ENCODE measurements at regions not wholly inside any gene's neighbourhood (a gene's known extent, or its start where the extent isn't known, plus 50 kb on each side); places are given as distances from the start of the nearest gene placed in this dataset.
"Not testable (repeated sequence)": the region's sequence is repeated elsewhere in the genome, so short reads cannot be mapped to it uniquely, and the experiment has no call there.

DNA sequence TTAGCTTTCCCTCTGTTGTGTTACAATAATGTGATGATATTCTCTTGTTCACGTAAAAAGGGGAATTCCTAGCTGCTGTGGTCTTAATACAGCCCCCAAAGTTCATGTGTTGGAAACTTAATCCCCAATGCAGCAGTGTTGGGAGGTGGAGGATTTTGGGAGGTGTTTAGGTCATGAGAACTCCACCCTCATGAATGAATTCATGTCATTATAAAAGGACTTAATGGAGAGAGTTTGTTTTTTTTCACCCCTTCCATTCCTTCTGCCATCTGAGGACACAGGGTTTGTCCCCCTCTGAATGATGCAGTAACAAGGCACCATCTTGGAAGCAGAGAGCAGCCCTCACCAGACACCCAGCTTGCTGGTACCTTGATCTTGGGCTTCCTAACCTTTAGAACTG lies 253.4 kb upstream of the DDHD1 start:
- no peaks in the 10 kb centered on the region for H3K9me3 Mint-ChIP-seq
- no peak overlapping the region for H3K4me3 Mint-ChIP-seq
- DNase-seq = no peak
- TF ChIP-seq, protein P1, sequence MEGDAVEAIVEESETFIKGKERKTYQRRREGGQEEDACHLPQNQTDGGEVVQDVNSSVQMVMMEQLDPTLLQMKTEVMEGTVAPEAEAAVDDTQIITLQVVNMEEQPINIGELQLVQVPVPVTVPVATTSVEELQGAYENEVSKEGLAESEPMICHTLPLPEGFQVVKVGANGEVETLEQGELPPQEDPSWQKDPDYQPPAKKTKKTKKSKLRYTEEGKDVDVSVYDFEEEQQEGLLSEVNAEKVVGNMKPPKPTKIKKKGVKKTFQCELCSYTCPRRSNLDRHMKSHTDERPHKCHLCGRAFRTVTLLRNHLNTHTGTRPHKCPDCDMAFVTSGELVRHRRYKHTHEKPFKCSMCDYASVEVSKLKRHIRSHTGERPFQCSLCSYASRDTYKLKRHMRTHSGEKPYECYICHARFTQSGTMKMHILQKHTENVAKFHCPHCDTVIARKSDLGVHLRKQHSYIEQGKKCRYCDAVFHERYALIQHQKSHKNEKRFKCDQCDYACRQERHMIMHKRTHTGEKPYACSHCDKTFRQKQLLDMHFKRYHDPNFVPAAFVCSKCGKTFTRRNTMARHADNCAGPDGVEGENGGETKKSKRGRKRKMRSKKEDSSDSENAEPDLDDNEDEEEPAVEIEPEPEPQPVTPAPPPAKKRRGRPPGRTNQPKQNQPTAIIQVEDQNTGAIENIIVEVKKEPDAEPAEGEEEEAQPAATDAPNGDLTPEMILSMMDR (IDR thresholded peaks at IDR 0.05) = no peak
- H3K27ac Mint-ChIP-seq = no peak overlapping the region
- no peaks in the 10 kb centered on the region for H3K36me3 Mint-ChIP-seq (ENCODE audit: low read depth)
- H3K27me3 Mint-ChIP-seq (ENCODE audit: low read depth, poor library complexity) = no peaks in the 10 kb centered on the region
- H3K4me1 Mint-ChIP-seq = peaks cover 12% of the 10 kb centered on the region

DNA sequence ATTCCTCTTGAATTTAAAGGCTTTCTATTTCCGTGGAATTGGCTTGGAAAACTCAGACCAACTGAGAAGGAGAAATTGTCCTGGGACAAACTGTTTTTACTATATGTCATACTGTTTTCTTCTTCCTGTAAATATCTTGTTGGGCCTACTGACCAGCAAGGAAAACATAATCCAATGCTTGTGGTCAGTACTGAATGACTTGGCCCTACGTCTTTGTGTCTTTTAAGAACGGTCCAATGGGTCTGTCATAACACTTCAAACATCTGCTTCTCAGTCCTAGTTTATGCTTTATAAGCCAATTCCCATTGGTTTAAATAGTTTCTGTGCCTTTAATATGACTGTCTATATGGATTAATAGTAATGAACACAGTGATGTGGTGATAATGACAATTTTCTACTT lies 248.5 kb upstream of the DDHD1 start:
- peaks cover 3% of the 10 kb centered on the region for H3K9me3 Mint-ChIP-seq
- no peaks in the 10 kb centered on the region for H3K4me1 Mint-ChIP-seq
- H3K27ac Mint-ChIP-seq = no peak overlapping the region
- no peaks in the 10 kb centered on the region for H3K36me3 Mint-ChIP-seq (ENCODE audit: low read depth)
- no peak for DNase-seq
- no peak overlapping the region for H3K4me3 Mint-ChIP-seq
- H3K27me3 Mint-ChIP-seq (ENCODE audit: low read depth, poor library complexity) = peaks cover 3% of the 10 kb centered on the region
- TF ChIP-seq, protein P1 (IDR thresholded peaks at IDR 0.05) = no peak

DNA sequence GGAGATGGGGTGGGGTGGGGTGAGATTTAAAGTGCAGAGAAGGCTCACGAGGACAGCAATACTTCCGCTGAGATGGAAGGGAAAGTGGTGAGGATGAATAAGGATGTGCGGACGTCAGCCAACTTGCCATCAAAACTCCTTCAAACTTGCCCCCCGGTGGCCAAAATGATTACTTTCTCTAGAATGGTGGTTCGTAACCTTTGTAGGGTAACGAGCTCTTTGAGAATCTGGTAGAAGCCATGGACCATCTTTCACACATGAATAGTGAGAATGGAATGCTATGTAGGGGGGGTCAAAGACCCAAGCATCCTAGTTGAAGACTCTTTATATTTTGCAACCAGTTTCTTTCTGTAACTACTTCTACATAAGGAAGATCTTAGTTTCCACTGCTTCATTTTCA lies 245.9 kb upstream of the DDHD1 start:
- H3K36me3 Mint-ChIP-seq (ENCODE audit: low read depth) = peaks cover 15% of the 10 kb centered on the region
- TF ChIP-seq, protein P1 (IDR thresholded peaks at IDR 0.05) = peak; percentile 9
- H3K27ac Mint-ChIP-seq = no peak overlapping the region
- peak; percentile 10 for DNase-seq
- peaks cover 28% of the 10 kb centered on the region for H3K9me3 Mint-ChIP-seq
- H3K27me3 Mint-ChIP-seq (ENCODE audit: low read depth, poor library complexity) = peaks cover 5% of the 10 kb centered on the region
- no peaks in the 10 kb centered on the region for H3K4me1 Mint-ChIP-seq
- no peak overlapping the region for H3K4me3 Mint-ChIP-seq

DNA sequence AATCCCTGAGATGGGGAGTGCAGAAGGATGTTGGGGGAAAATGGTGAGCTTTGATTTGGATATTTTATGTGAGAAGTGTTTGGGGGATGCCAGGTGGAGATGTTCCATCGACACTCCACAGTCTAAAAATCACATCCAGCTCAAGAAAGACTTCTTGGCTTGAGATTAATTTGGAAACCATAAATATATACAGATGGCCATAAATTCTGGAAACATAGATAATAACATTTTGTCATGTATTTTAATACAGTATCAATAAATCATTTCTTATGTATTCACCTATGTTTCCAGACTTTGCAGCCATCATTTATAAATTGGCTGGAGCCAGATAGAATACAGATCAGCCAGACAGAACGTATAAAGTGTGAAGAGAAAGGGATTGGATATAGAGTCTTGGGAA lies 245.5 kb upstream of the DDHD1 start:
- no peaks in the 10 kb centered on the region for H3K4me1 Mint-ChIP-seq
- peaks cover 17% of the 10 kb centered on the region for H3K36me3 Mint-ChIP-seq (ENCODE audit: low read depth)
- peaks cover 5% of the 10 kb centered on the region for H3K27me3 Mint-ChIP-seq (ENCODE audit: low read depth, poor library complexity)
- peaks cover 31% of the 10 kb centered on the region for H3K9me3 Mint-ChIP-seq
- H3K4me3 Mint-ChIP-seq = no peak overlapping the region
- DNase-seq = no peak
- no peak overlapping the region for H3K27ac Mint-ChIP-seq
- TF ChIP-seq, protein P1 (IDR thresholded peaks at IDR 0.05) = no peak

DNA sequence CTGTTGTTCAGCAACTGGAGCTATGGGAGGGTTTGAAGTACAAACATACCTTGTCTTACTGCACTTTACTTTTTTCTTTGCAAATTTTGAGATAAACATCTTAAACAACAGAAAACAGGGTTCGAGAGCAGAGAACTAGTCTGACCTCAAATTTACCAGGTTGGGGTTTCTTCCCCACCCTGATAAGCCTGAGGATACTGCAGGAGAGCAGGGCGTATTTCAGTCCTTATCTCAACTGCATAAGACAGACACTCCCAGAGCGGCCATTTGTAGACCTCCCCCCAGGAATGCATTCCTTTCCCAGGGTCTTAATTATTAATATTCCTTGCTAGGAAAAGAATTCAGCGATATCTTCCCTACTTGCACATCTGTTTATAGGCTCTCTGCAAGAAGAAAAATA lies 242.1 kb upstream of the DDHD1 start:
- not testable (repeated sequence) for H3K4me3 Mint-ChIP-seq; H3K4me1 Mint-ChIP-seq; H3K27ac Mint-ChIP-seq; H3K27me3 Mint-ChIP-seq (ENCODE audit: low read depth, poor library complexity)
- peaks cover 20% of the 10 kb centered on the region for H3K36me3 Mint-ChIP-seq (ENCODE audit: low read depth)
- peak; percentile 6 for DNase-seq
- H3K9me3 Mint-ChIP-seq = peaks cover 38% of the 10 kb centered on the region

DNA sequence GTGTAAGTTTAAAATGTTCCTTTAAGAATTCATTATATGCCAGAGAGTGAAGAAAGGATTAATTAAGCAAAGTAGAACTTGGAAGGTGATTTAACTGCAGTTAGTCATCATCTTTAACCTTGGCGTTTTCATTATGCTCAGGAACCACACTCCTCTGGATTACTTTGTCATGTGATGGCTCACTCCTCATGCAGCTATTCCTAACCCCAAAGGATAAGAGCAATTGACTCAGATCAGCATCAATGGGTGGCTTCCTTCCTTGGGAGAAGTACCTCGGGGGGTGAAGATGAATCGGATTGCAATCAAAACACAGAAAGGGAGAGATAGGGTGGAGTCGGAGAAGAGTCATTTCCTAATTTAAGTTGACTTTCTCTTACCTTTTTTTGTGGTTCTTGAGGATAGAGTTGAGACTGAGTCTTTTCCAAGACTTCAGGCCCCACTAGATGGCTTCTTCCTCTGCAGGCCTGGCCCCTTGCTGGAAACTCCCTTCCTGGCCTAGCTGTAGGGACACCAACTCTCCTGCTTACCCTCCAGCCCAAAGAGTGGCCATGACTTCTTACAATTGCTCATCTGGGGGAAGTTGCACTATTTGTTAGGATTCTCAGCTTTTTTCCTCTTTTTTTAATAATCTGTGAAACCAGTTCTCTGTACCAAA lies 238.6 kb upstream of the DDHD1 start:
- Mint-ChIP-seq H3K36me3 (ENCODE audit: low read depth) (peaks cover 20% of the 10 kb centered on the region), H3K27me3 (ENCODE audit: low read depth, poor library complexity) (peaks cover 5% of the 10 kb centered on the region), H3K9me3 (peaks cover 37% of the 10 kb centered on the region), H3K4me1 (no peaks in the 10 kb centered on the region), H3K27ac (no peak overlapping the region), H3K4me3 (no peak overlapping the region)
- TF ChIP-seq, protein P1 (IDR thresholded peaks at IDR 0.05) = no peak
- no peak for DNase-seq
